Astrocyte (in vitro differentiated cells and primary cell): ENCODE measurements at regions not wholly inside any gene's neighbourhood (a gene's known extent, or its start where the extent isn't known, plus 50 kb on each side); places are given as distances from the start of the nearest gene placed in this dataset.

Source experiments
- DNase-seq: peaks from one replicate; pipeline ENCODE4 v3.0.0-alpha.2; 2010; ENCODE audit warnings: low read depth
- FAIRE-seq: peaks from 2 replicates; lab custom pipeline; 2011; peaks lifted over from hg19 to GRCh38; lab: Jason Lieb, UNC
- H2AFZ ChIP-seq: 2 replicates; pipeline ENCODE4 v1.6.0; 2012; ENCODE audit warnings: low read depth, low read length, inconsistent platforms
- H3K27ac ChIP-seq: 2 replicates; pipeline ENCODE4 v1.5.1; 2011; ENCODE audit warnings: low read depth, low read length, inconsistent platforms
- H3K27me3 ChIP-seq: 2 replicates; pipeline ENCODE4 v1.6.0; 2011; ENCODE audit warnings: low read length, inconsistent platforms; ENCODE audit not compliant: insufficient read depth
- H3K36me3 ChIP-seq: 2 replicates; pipeline ENCODE4 v1.5.1; 2011; ENCODE audit warnings: low read length, inconsistent platforms; ENCODE audit not compliant: insufficient read depth
- H3K4me1 ChIP-seq: 2 replicates; pipeline ENCODE4 v1.5.1; 2011; ENCODE audit warnings: low read length, inconsistent platforms; ENCODE audit not compliant: insufficient read depth
- H3K4me2 ChIP-seq: 2 replicates; pipeline ENCODE4 v1.6.0; 2012; ENCODE audit warnings: low read length, inconsistent platforms
- H3K4me3 ChIP-seq: 2 replicates; pipeline ENCODE4 v1.5.1; 2011; ENCODE audit warnings: low read depth, mild to moderate bottlenecking, low read length, inconsistent platforms; ENCODE audit not compliant: insufficient read depth
- H3K79me2 ChIP-seq: 2 replicates; pipeline ENCODE4 v1.6.0; 2012; ENCODE audit warnings: mild to moderate bottlenecking, low read length, inconsistent platforms; ENCODE audit not compliant: insufficient read depth
- H3K9ac ChIP-seq: 2 replicates; pipeline ENCODE4 v1.6.0; 2012; ENCODE audit warnings: mild to moderate bottlenecking, low read length, inconsistent platforms
- H3K9me3 ChIP-seq: 2 replicates; pipeline ENCODE4 v1.5.1; 2012; ENCODE audit warnings: low read depth, mild to moderate bottlenecking, low read length, inconsistent platforms; ENCODE audit not compliant: insufficient read depth
- H4K20me1 ChIP-seq: 2 replicates; pipeline ENCODE4 v1.6.0; 2012; ENCODE audit warnings: low read length, inconsistent platforms; ENCODE audit not compliant: insufficient read depth
- H3K27ac Mint-ChIP-seq: one replicate; pipeline ENCODE4 v1.8.0; 2021; ENCODE audit warnings: mild to moderate bottlenecking, mixed read lengths; ENCODE audit not compliant: unreplicated experiment
- H3K27me3 Mint-ChIP-seq: one replicate; pipeline ENCODE4 v1.8.0; 2021; ENCODE audit warnings: low read depth, mixed read lengths; ENCODE audit not compliant: unreplicated experiment
- H3K36me3 Mint-ChIP-seq: one replicate; pipeline ENCODE4 v1.8.0; 2021; ENCODE audit warnings: low read depth, mixed read lengths; ENCODE audit not compliant: unreplicated experiment
- H3K4me1 Mint-ChIP-seq: one replicate; pipeline ENCODE4 v1.8.0; 2021; ENCODE audit warnings: low read depth, mixed read lengths; ENCODE audit not compliant: unreplicated experiment
- H3K4me3 Mint-ChIP-seq: one replicate; pipeline ENCODE4 v1.8.0; 2021; ENCODE audit warnings: mild to moderate bottlenecking, moderate library complexity, mixed read lengths; ENCODE audit not compliant: unreplicated experiment
- H3K9me3 Mint-ChIP-seq: one replicate; pipeline ENCODE4 v1.8.0; 2021; ENCODE audit warnings: mild to moderate bottlenecking, mixed read lengths; ENCODE audit not compliant: unreplicated experiment
- EZH2 ChIP-seq: IDR thresholded peaks from 2 replicates; pipeline ENCODE4 v1.6.1; 2012; ENCODE audit warnings: mild to moderate bottlenecking, low read length, inconsistent platforms; ENCODE audit not compliant: insufficient read depth
- TF ChIP-seq, protein P1 (sequence below): IDR thresholded peaks from 2 replicates; pipeline ENCODE4 v1.5.1; 2011; ENCODE audit warnings: low read depth, mild to moderate bottlenecking, inconsistent platforms, low read length, moderate library complexity; ENCODE audit not compliant: insufficient read depth

DNA sequence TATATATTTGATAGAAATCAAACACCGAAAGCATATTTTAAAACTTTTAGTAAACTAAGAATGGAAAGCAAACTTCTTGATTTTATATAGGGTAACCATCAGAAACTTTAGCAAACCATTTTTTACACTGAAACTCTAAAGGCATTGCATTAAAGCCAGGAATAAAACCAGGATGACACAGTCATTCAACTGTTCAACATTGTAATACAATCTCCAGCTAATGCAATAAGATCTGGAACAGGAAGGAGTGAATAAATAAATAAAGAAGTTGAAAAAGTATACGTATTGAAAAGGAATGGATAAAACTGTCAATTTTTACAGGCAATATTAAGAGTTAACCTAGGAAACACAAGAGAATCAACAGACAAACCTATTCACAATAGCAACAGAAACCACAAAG is 181.9 kb upstream of the TTC14 start:
- Histone ChIP-seq H3K27ac (no peak overlapping the region), H3K9ac (no peak overlapping the region), H3K4me3 (no peak overlapping the region), H2AFZ (no peak overlapping the region), H3K9me3 (no peaks in the 10 kb centered on the region), H3K79me2 (no peaks in the 10 kb centered on the region), H3K27me3 (no peaks in the 10 kb centered on the region), H3K36me3 (no peaks in the 10 kb centered on the region), H3K4me2 (no peak overlapping the region), H3K4me1 (no peaks in the 10 kb centered on the region), H4K20me1 (no peaks in the 10 kb centered on the region)
- no peak for TF ChIP-seq EZH2
- Mint-ChIP-seq H3K9me3 (no peaks in the 10 kb centered on the region), H3K4me1 (peaks cover 6% of the 10 kb centered on the region), H3K4me3 (no peak overlapping the region), H3K27me3 (no peaks in the 10 kb centered on the region), H3K27ac (no peak overlapping the region), H3K36me3 (no peaks in the 10 kb centered on the region)
- no peak for DNase-seq
- FAIRE-seq, result no peak

- H2AFZ ChIP-seq, result no peak overlapping the region
- no peaks in the 10 kb centered on the region for H3K9me3 ChIP-seq
- H3K4me2 ChIP-seq, result no peak overlapping the region
- no peaks in the 10 kb centered on the region for H3K79me2 ChIP-seq
- FAIRE-seq (no peak), DNase-seq (no peak)
- no peaks in the 10 kb centered on the region for H4K20me1 ChIP-seq
- no peak overlapping the region for H3K9ac ChIP-seq
- H3K9me3 Mint-ChIP-seq, result no peaks in the 10 kb centered on the region
- no peak overlapping the region for H3K4me3 Mint-ChIP-seq
- no peak overlapping the region for H3K27ac Mint-ChIP-seq
- H3K4me3 ChIP-seq, result no peak overlapping the region
- H3K27me3 ChIP-seq, result no peaks in the 10 kb centered on the region
- TF ChIP-seq, protein P1, sequence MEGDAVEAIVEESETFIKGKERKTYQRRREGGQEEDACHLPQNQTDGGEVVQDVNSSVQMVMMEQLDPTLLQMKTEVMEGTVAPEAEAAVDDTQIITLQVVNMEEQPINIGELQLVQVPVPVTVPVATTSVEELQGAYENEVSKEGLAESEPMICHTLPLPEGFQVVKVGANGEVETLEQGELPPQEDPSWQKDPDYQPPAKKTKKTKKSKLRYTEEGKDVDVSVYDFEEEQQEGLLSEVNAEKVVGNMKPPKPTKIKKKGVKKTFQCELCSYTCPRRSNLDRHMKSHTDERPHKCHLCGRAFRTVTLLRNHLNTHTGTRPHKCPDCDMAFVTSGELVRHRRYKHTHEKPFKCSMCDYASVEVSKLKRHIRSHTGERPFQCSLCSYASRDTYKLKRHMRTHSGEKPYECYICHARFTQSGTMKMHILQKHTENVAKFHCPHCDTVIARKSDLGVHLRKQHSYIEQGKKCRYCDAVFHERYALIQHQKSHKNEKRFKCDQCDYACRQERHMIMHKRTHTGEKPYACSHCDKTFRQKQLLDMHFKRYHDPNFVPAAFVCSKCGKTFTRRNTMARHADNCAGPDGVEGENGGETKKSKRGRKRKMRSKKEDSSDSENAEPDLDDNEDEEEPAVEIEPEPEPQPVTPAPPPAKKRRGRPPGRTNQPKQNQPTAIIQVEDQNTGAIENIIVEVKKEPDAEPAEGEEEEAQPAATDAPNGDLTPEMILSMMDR, result no peak
- no peak for TF ChIP-seq EZH2
- H3K4me1 Mint-ChIP-seq, result peaks cover 6% of the 10 kb centered on the region
- no peaks in the 10 kb centered on the region for H3K36me3 Mint-ChIP-seq
- no peaks in the 10 kb centered on the region for H3K4me1 ChIP-seq
- H3K27me3 Mint-ChIP-seq, result no peaks in the 10 kb centered on the region
- no peaks in the 10 kb centered on the region for H3K36me3 ChIP-seq
- H3K27ac ChIP-seq, result no peak overlapping the region
Measured at GRCh38 chr3:180420804-180421203, 181.2 kb upstream of the TTC14 start.

- no peaks in the 10 kb centered on the region for H3K27me3 ChIP-seq
- Mint-ChIP-seq H3K4me3 (no peak overlapping the region), H3K9me3 (no peaks in the 10 kb centered on the region), H3K4me1 (peaks cover 5% of the 10 kb centered on the region), H3K36me3 (no peaks in the 10 kb centered on the region), H3K27ac (no peak overlapping the region), H3K27me3 (no peaks in the 10 kb centered on the region)
- no peaks in the 10 kb centered on the region for H3K9me3 ChIP-seq
- no peak for FAIRE-seq
- H4K20me1 ChIP-seq, result no peaks in the 10 kb centered on the region
- H3K4me3 ChIP-seq, result no peak overlapping the region
- H3K4me2 ChIP-seq, result no peak overlapping the region
- no peak overlapping the region for H3K9ac ChIP-seq
- no peak overlapping the region for H3K27ac ChIP-seq
- no peaks in the 10 kb centered on the region for H3K36me3 ChIP-seq
- no peaks in the 10 kb centered on the region for H3K4me1 ChIP-seq
- no peak overlapping the region for H2AFZ ChIP-seq
- no peak for DNase-seq
- no peak for TF ChIP-seq EZH2
- TF ChIP-seq, protein P1, result no peak
- H3K79me2 ChIP-seq, result no peaks in the 10 kb centered on the region
Measured at GRCh38 chr3:180421221-180421620, 180.7 kb upstream of the TTC14 start.
